Stimulated activated naive B cell treated with anti-CD40 and anti-IgM and Interleukin-4, amounts not matched to agents 10 μg/mL and 1 μg/mL and 100 μg/mL, for 72 hours (primary cell): ENCODE measurements at regions not wholly inside any gene's neighbourhood (a gene's known extent, or its start where the extent isn't known, plus 50 kb on each side); places are given as distances from the start of the nearest gene placed in this dataset.
"Not testable (repeated sequence)": the region's sequence is repeated elsewhere in the genome, so short reads cannot be mapped to it uniquely, and the experiment has no call there.

ENCODE experiments used
- ATAC-seq, 2 donors: fragments of 150-1000 bp; cut with Tn5 transposase; replicated peaks; 2 replicates each; pipeline ENCODE4 v1.10.0; 2021; ENCODE audit warnings: moderate library complexity in 1 of 2
- DNase-seq: peaks from one replicate; pipeline ENCODE4 v3.0.0; 2021
- H3K27ac Mint-ChIP-seq: one replicate; pipeline ENCODE4 v1.8.0; 2022; ENCODE audit warnings: mild to moderate bottlenecking, mixed read lengths
- H3K27me3 Mint-ChIP-seq, 2 donors: one replicate each; pipeline ENCODE4 v1.8.0; 2022; ENCODE audit warnings: mixed read lengths in 2 of 2
- H3K36me3 Mint-ChIP-seq, 2 donors: one replicate each; pipeline ENCODE4 v1.8.0; 2022; ENCODE audit warnings: mixed read lengths in 2 of 2, mild to moderate bottlenecking in 1 of 2
- H3K4me1 Mint-ChIP-seq, 2 donors: one replicate each; pipeline ENCODE4 v1.8.0; 2022; ENCODE audit warnings: mixed read lengths in 2 of 2, mild to moderate bottlenecking in 1 of 2
- H3K4me3 Mint-ChIP-seq, 2 donors: one replicate each; pipeline ENCODE4 v1.8.0; 2022; ENCODE audit warnings: mild to moderate bottlenecking in 2 of 2, mixed read lengths in 2 of 2, moderate library complexity in 1 of 2
- H3K9me3 Mint-ChIP-seq, 2 donors: one replicate each; pipeline ENCODE4 v1.8.0; 2022; ENCODE audit warnings: mixed read lengths in 2 of 2, mild to moderate bottlenecking in 1 of 2

GRCh38 chr12:111124183-111124582, 203.8 kb upstream of the MYL2 start:
- H3K4me3 Mint-ChIP-seq: no peak overlapping the region
- H3K27me3 Mint-ChIP-seq: peaks cover 4 to 27% of the 10 kb centered on the region in 2 donors
- no peaks in the 10 kb centered on the region for H3K36me3 Mint-ChIP-seq
- no peak overlapping the region for H3K27ac Mint-ChIP-seq
- ATAC-seq (no peak), DNase-seq (no peak)
- peaks cover 0 to 2% of the 10 kb centered on the region in 2 donors for H3K9me3 Mint-ChIP-seq
- no peaks in the 10 kb centered on the region for H3K4me1 Mint-ChIP-seq

DNA sequence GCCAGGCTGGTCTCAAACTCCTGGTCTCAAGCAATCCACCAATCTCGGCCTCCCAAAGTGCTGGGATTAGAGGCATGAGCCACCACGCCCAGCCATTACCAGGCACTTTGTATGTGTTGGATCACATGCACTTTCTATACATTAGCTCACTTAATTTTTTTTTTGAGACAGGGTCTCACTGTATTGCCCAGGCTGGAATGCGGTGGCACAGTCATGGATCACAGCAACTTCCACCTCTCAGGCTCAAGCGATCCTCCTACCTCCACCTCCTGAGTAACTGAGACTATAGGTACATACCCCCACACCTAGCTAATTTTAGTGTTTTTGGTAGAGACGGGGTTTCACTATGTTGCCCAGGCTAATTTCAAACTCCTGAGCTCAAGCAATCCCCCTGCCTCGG, 203.0 kb upstream of the MYL2 start:
- H3K27ac Mint-ChIP-seq: no peak overlapping the region
- H3K4me1 Mint-ChIP-seq: no peaks in the 10 kb centered on the region
- H3K36me3 Mint-ChIP-seq: no peaks in the 10 kb centered on the region

GRCh38 chr12:111122458-111122878, 202.1 kb upstream of the MYL2 start:
- Mint-ChIP-seq H3K9me3 (peaks cover 0 to 2% of the 10 kb centered on the region in 2 donors), H3K4me1 (no peaks in the 10 kb centered on the region), H3K27ac (no peak overlapping the region), H3K4me3 (no peak overlapping the region), H3K36me3 (no peaks in the 10 kb centered on the region), H3K27me3 (peaks cover 10 to 29% of the 10 kb centered on the region in 2 donors)
- ATAC-seq: no peak
- no peak for DNase-seq

More for the DNA sequence above, 203.0 kb upstream of the MYL2 start:
- ATAC-seq (no peak), DNase-seq (no peak)
- peaks cover 6 to 27% of the 10 kb centered on the region in 2 donors for H3K27me3 Mint-ChIP-seq
- no peak overlapping the region for H3K4me3 Mint-ChIP-seq
- H3K9me3 Mint-ChIP-seq: peaks cover 0 to 2% of the 10 kb centered on the region in 2 donors

DNA sequence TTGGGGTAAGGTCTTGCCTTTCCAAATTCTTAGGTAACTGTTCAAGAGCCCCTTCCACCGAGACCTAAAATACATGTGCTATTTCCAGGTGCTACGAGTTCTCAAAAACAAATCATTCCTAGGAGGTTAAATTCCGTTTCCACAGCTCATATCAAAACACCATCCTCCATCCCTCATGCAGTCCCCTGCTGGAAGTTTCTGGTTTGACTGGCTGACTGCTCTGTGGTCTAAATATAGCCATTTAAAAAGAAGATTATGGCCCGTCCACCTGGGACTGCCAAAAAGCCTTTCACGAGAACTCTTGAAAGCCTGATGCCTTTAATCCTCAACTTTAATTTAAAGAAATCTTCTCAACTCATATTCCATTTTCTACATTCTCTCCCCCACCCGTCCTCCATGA, 201.5 kb upstream of the MYL2 start:
- ATAC-seq: no peak
- DNase-seq: no peak
- H3K36me3 Mint-ChIP-seq: no peaks in the 10 kb centered on the region
- peaks cover 14 to 33% of the 10 kb centered on the region in 2 donors for H3K27me3 Mint-ChIP-seq
- H3K9me3 Mint-ChIP-seq: peaks cover 0 to 4% of the 10 kb centered on the region in 2 donors
- no peaks in the 10 kb centered on the region for H3K4me1 Mint-ChIP-seq
- H3K27ac Mint-ChIP-seq: no peak overlapping the region
- H3K4me3 Mint-ChIP-seq: no peak overlapping the region

GRCh38 chr12:111120578-111120977, 200.2 kb upstream of the MYL2 start:
- H3K9me3 Mint-ChIP-seq: peaks cover 0 to 4% of the 10 kb centered on the region in 2 donors
- no peaks in the 10 kb centered on the region for H3K4me1 Mint-ChIP-seq
- H3K36me3 Mint-ChIP-seq: no peaks in the 10 kb centered on the region
- no peak for DNase-seq
- H3K27ac Mint-ChIP-seq: no peak overlapping the region
- no peak overlapping the region for H3K4me3 Mint-ChIP-seq
- no peak for ATAC-seq
- peaks cover 17 to 33% of the 10 kb centered on the region in 2 donors for H3K27me3 Mint-ChIP-seq

GRCh38 chr12:111117017-111117416, 196.6 kb upstream of the MYL2 start:
- no peak overlapping the region for H3K27ac Mint-ChIP-seq
- DNase-seq (no peak), ATAC-seq (no peak)
- H3K9me3 Mint-ChIP-seq: peaks cover 0 to 2% of the 10 kb centered on the region in 2 donors
- peaks cover 6 to 13% of the 10 kb centered on the region in 2 donors for H3K4me1 Mint-ChIP-seq
- H3K27me3 Mint-ChIP-seq: peaks cover 26 to 30% of the 10 kb centered on the region in 2 donors
- H3K4me3 Mint-ChIP-seq: no peak overlapping the region
- no peaks in the 10 kb centered on the region for H3K36me3 Mint-ChIP-seq

GRCh38 chr12:111113313-111113712, 192.9 kb upstream of the MYL2 start:
- not testable (repeated sequence) for H3K9me3 Mint-ChIP-seq, H3K36me3 Mint-ChIP-seq, DNase-seq, ATAC-seq, H3K27ac Mint-ChIP-seq, H3K4me3 Mint-ChIP-seq
- Mint-ChIP-seq H3K27me3 (peaks cover 20 to 31% of the 10 kb centered on the region in 2 donors), H3K4me1 (peaks cover 7 to 21% of the 10 kb centered on the region in 2 donors)

- Mint-ChIP-seq H3K36me3 (no peaks in the 10 kb centered on the region), H3K9me3 (peaks cover 4 to 6% of the 10 kb centered on the region in 2 donors), H3K27me3 (peaks cover 19 to 29% of the 10 kb centered on the region in 2 donors), H3K4me1 (peaks cover 7 to 21% of the 10 kb centered on the region in 2 donors), H3K4me3 (no peak overlapping the region), H3K27ac (no peak overlapping the region)
- no peak for ATAC-seq
- DNase-seq: no peak
Observed at GRCh38 chr12:111112311-111113098, 192.1 kb upstream of the MYL2 start.

GRCh38 chr12:111111681-111112080, 191.3 kb upstream of the MYL2 start:
- Mint-ChIP-seq H3K36me3 (no peaks in the 10 kb centered on the region), H3K4me3 (no peak overlapping the region), H3K27me3 (peaks cover 14 to 24% of the 10 kb centered on the region in 2 donors), H3K9me3 (peaks cover 2 to 6% of the 10 kb centered on the region in 2 donors), H3K27ac (no peak overlapping the region), H3K4me1 (peaks cover 7 to 21% of the 10 kb centered on the region in 2 donors)
- DNase-seq: no peak
- peak; percentile 14 to 34 for ATAC-seq

GRCh38 chr12:111110556-111110955, 190.2 kb upstream of the MYL2 start:
- no peak overlapping the region for H3K27ac Mint-ChIP-seq
- ATAC-seq (no peak), DNase-seq (no peak)
- H3K36me3 Mint-ChIP-seq: no peaks in the 10 kb centered on the region
- H3K27me3 Mint-ChIP-seq: peaks cover 14 to 21% of the 10 kb centered on the region in 2 donors
- H3K4me3 Mint-ChIP-seq: no peak overlapping the region
- H3K4me1 Mint-ChIP-seq: peaks cover 7 to 21% of the 10 kb centered on the region in 2 donors
- peaks cover 2 to 6% of the 10 kb centered on the region in 2 donors for H3K9me3 Mint-ChIP-seq

DNA sequence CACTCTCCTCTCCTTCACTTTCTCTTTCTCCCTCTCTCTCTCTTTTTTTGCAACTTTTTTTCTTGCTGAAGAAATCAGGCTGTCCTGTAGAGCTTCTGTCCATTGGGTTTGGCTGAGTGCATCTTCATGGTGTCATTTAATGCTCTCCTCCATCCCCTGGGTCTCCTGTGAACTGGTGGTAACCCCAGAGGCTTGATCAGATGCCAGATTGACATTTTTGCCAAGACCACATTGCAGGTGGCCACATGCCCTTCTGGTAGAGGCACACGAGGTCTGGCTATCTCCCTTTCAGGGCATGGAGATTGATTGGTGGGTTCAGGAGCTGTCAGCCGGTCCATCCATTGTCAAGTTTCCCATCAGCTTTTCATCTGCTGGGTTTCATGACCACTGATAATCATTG, 188.3 kb upstream of the MYL2 start:
- Mint-ChIP-seq H3K27ac (no peak overlapping the region), H3K36me3 (no peaks in the 10 kb centered on the region), H3K4me3 (no peak overlapping the region), H3K9me3 (peaks cover 2 to 6% of the 10 kb centered on the region in 2 donors), H3K27me3 (peaks cover 6 to 11% of the 10 kb centered on the region in 2 donors), H3K4me1 (peaks cover 7 to 21% of the 10 kb centered on the region in 2 donors)
- DNase-seq: no peak
- ATAC-seq: no peak

GRCh38 chr12:111107392-111108178, 187.2 kb upstream of the MYL2 start:
- H3K36me3 Mint-ChIP-seq: no peaks in the 10 kb centered on the region
- H3K27me3 Mint-ChIP-seq: peaks cover 5 to 6% of the 10 kb centered on the region in 2 donors
- H3K4me3 Mint-ChIP-seq: no peak overlapping the region

DNA sequence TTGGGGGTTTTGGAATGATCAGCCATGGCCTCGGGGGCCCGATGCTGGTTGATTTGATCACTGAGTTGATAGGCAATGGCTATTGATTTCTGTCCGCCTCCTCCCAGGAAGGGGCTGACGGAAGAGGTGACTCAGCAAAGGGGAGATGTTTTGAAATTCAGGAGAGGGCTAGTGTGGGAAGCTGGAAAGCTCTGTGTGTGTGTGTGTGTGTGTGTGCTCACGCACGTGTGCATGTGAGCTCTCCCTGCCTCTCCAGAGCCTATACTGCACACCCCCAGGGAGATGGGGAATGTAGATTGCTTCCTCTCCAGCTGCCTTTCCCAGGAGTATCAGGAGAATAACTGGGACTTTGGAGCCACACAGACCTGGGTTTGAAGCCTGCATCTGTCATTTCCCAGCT, 184.9 kb upstream of the MYL2 start:
- peaks cover 5 to 6% of the 10 kb centered on the region in 2 donors for H3K27me3 Mint-ChIP-seq
- no peak overlapping the region for H3K27ac Mint-ChIP-seq
- DNase-seq (no peak), ATAC-seq (no peak)
- H3K9me3 Mint-ChIP-seq: peaks cover 2 to 6% of the 10 kb centered on the region in 2 donors
- no peak overlapping the region for H3K4me3 Mint-ChIP-seq
- H3K4me1 Mint-ChIP-seq: peaks cover 0 to 5% of the 10 kb centered on the region in 2 donors
- H3K36me3 Mint-ChIP-seq: no peaks in the 10 kb centered on the region

More at GRCh38 chr12:111107392-111108178, 187.2 kb upstream of the MYL2 start:
- H3K9me3 Mint-ChIP-seq: peaks cover 2 to 6% of the 10 kb centered on the region in 2 donors
- ATAC-seq (no peak), DNase-seq (no peak)
- peaks cover 3 to 14% of the 10 kb centered on the region in 2 donors for H3K4me1 Mint-ChIP-seq
- no peak overlapping the region for H3K27ac Mint-ChIP-seq

DNA sequence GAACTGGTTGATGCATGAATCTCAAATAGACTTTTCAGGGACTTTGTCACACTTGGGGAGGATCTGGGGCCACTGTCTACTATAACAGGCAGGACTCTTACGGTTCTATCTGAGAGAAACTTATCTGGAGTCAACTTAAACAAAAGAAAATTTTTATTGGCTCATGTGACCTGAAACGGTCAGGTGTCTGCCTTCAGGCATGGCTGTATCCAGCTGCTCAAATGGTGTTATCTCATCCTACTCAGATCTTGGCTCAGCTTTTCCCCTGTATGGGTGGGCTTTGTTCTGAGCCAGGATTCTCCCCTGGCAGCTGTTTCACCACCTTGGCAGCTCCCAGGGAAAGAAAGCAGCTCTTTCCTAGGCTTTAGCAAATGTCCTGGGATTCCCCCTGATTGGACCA, 183.2 kb upstream of the MYL2 start:
- ATAC-seq (no peak), DNase-seq (no peak)
- H3K4me1 Mint-ChIP-seq: peaks cover 9 to 12% of the 10 kb centered on the region in 2 donors
- H3K36me3 Mint-ChIP-seq: no peaks in the 10 kb centered on the region
- peaks cover under 1 to 4% of the 10 kb centered on the region in 2 donors for H3K9me3 Mint-ChIP-seq
- no peak overlapping the region for H3K4me3 Mint-ChIP-seq
- H3K27ac Mint-ChIP-seq: no peak overlapping the region
- peaks cover 2 to 3% of the 10 kb centered on the region in 2 donors for H3K27me3 Mint-ChIP-seq
